Central memory CD8-positive, alpha-beta T cell (primary cell): ENCODE measurements at regions not wholly inside any gene's neighbourhood (a gene's known extent, or its start where the extent isn't known, plus 50 kb on each side); places are given as distances from the start of the nearest gene placed in this dataset.

Source experiments
- ATAC-seq: fragments of 150-1000 bp; cut with Tn5 transposase; replicated peaks from 2 replicates; pipeline ENCODE4 v1.10.0; 2022; ENCODE audit warnings: mild to moderate bottlenecking, moderate FRiP score, moderate number of reproducible peaks; ENCODE audit not compliant: poor library complexity, severe bottlenecking; ENCODE audit errors: extremely low read depth
- DNase-seq, 2 donors: peaks; one replicate each; pipeline ENCODE4 v3.0.0; 2021; ENCODE audit warnings: low spot score in 2 of 2
- H3K27ac Mint-ChIP-seq: one replicate; pipeline ENCODE4 v1.8.0; 2022; ENCODE audit warnings: low read depth, mild to moderate bottlenecking, moderate library complexity, mixed read lengths
- H3K27me3 Mint-ChIP-seq: one replicate; pipeline ENCODE4 v1.8.0; 2022; ENCODE audit warnings: mixed read lengths
- H3K36me3 Mint-ChIP-seq: one replicate; pipeline ENCODE4 v1.8.0; 2022; ENCODE audit warnings: mild to moderate bottlenecking, moderate library complexity, mixed read lengths; ENCODE audit not compliant: insufficient read depth
- H3K4me1 Mint-ChIP-seq: one replicate; pipeline ENCODE4 v1.8.0; 2022; ENCODE audit warnings: mixed read lengths
- H3K4me3 Mint-ChIP-seq: one replicate; pipeline ENCODE4 v1.8.0; 2022; ENCODE audit warnings: mild to moderate bottlenecking, moderate library complexity, mixed read lengths
- H3K9me3 Mint-ChIP-seq: one replicate; pipeline ENCODE4 v1.8.0; 2022; ENCODE audit warnings: mixed read lengths

DNA sequence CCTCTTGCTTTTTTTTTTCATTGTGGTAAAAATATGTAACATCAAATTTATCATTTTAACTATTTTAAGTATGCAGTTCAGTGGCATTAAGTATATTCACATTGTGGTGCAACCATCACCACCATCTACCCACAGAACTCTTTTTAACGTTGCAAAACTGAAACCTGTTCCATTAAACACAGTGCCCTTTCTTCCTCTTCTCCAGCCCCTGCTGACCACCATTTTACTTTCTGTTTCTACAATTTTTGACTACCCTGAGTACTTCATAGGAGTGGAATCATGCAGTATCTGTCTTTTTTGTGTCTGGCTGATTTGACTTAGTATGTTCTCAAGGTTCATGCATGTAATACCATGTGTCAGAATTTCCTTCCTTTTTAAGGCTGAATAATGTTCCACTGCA lies 153.1 kb downstream of the FGF9 start:
- no peak overlapping the region for H3K27ac Mint-ChIP-seq
- H3K9me3 Mint-ChIP-seq, result no peaks in the 10 kb centered on the region
- DNase-seq, result no peak
- peaks cover 18% of the 10 kb centered on the region for H3K27me3 Mint-ChIP-seq
- no peak overlapping the region for H3K4me3 Mint-ChIP-seq
- no peaks in the 10 kb centered on the region for H3K4me1 Mint-ChIP-seq
- no peak for ATAC-seq
- H3K36me3 Mint-ChIP-seq, result no peaks in the 10 kb centered on the region

DNA sequence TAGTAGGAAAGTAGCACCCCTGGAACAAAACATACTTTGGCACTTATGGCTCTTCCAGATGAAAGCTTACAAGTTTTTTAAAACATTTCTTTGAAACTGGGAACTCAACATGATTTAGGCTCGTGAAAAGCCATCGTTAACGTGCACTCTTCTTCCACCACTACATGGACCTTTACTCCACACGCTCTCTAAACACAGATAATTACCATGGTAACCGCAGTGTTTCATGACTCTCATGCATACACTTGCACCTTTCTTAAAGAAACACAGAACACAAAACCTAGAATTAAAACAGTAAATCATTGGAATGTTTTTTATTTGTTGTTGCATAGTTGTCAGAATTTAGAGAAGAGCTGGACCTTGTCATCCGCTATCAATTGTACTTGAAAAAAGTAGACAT lies 154.3 kb downstream of the FGF9 start:
- Mint-ChIP-seq H3K4me1 (no peaks in the 10 kb centered on the region), H3K4me3 (no peak overlapping the region), H3K27ac (no peak overlapping the region), H3K36me3 (no peaks in the 10 kb centered on the region), H3K9me3 (no peaks in the 10 kb centered on the region), H3K27me3 (peaks cover 30% of the 10 kb centered on the region)
- ATAC-seq (no peak), DNase-seq (no peak)

DNA sequence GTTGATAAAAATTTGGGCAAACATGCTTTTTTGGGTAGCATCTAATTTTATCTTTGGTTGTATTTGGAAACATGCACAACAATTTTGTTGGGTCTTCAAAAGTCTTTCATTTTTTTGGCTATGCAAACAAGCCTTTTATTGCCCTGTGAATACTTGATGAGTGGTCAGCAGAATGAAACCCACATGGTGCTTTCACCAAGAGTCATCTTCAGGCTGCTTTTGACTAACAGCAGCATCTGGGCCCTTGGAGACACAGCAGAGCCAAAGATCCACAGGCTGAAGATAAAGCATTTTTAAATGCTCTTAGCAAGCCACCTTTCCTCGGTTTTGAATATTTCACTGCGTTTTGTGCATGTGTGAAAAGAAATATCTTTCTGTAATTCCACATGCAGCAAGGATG lies 154.9 kb downstream of the FGF9 start:
- Mint-ChIP-seq H3K27me3 (peaks cover 32% of the 10 kb centered on the region), H3K27ac (no peak overlapping the region), H3K4me3 (no peak overlapping the region), H3K36me3 (no peaks in the 10 kb centered on the region), H3K4me1 (no peaks in the 10 kb centered on the region), H3K9me3 (no peaks in the 10 kb centered on the region)
- ATAC-seq (no peak), DNase-seq (no peak)

DNA sequence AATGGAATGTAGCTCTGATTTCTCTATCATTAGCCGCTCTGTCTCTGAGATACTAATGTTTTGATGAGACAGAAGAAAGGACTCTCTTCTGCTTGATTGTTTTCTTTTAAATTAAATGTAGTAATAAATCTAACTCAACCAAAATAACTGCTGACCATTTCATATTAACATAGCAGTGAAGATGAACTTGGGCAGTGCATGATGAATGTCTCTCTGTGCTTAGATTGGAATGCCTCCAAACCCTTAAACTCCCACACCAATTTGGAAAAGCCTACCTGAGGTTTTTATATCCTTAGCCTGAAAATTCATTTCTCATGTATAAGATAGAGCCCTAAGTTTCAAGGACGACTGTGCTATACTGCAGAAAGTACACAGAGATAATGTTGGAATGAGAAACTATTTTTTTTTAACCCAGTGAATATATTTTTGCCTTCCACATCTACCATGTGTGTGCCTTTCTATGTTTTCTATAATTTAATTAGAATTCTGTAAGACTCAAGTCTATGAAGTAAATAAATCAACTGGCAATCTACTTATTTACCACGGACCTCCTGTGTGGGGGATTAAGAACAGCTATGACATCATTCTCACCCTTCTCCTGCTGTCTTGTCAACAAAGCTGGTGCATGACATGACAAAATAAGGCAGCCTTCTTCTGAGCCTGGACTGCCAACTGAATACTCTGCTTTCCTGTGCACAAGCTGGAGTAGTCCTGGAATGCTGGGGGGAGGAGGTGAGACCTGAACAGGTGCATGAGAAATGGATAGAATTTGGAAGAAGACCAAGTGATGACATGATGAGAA lies 155.5 kb downstream of the FGF9 start:
- no peaks in the 10 kb centered on the region for H3K9me3 Mint-ChIP-seq
- DNase-seq (no peak), ATAC-seq (no peak)
- no peaks in the 10 kb centered on the region for H3K36me3 Mint-ChIP-seq
- no peak overlapping the region for H3K27ac Mint-ChIP-seq
- no peak overlapping the region for H3K4me3 Mint-ChIP-seq
- peaks cover 38% of the 10 kb centered on the region for H3K27me3 Mint-ChIP-seq
- H3K4me1 Mint-ChIP-seq, result no peaks in the 10 kb centered on the region

DNA sequence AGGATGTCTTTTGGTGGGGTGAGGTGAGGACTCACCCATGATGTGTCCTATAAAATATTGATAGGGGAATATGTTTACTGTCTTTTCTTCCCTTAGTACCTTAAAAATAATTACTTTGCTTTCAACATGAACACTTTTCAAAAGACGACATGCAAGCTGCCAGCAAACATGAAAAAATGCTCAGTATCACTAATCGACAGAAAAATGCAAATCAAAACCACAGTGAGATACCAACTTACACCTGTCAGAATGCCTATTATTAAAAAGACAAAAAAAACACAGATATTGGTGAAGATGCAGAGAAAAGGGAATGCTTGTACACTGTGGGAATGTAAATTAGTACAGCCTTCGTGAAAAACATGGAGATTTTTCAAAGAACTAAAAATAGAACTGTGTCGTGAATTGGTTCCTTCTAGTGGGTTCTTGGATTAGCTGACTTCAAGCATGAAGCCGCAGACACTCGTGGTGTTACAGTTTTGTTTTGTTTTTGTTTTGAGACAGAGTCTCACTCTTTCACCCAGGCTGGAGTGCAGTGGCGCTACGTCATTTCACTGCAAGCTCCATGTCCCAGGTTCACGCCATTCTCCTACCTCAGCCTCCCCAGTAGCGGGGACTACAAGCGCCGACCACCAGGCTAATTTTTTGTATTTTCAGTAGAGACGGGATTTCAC lies 160.9 kb downstream of the FGF9 start:
- no peak for ATAC-seq
- Mint-ChIP-seq H3K4me1 (no peaks in the 10 kb centered on the region), H3K9me3 (no peaks in the 10 kb centered on the region), H3K36me3 (no peaks in the 10 kb centered on the region), H3K4me3 (no peak overlapping the region), H3K27me3 (peaks cover 38% of the 10 kb centered on the region), H3K27ac (no peak overlapping the region)
- DNase-seq, result no peak

DNA sequence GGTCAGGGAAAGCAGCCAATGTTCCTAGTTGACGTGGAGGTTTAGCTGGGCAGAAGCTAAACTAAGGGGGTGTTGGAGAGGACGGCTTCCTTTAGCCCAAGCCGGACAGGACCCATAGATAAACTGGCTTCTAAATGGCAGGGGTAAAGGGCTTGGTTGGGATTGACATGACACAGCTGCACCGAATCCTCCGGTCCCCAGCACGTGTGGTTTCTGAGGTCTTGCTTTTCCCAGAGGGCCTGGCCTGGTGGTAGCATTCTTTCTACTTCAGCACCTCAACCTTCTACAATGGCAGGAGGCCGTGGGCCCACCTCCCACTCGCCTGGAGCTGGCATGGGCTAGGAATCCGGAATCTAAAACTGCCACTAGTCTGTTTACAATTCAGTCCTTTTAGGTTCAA lies 163.0 kb downstream of the FGF9 start:
- ATAC-seq, result no peak
- peaks cover 20% of the 10 kb centered on the region for H3K27me3 Mint-ChIP-seq
- no peaks in the 10 kb centered on the region for H3K9me3 Mint-ChIP-seq

DNA sequence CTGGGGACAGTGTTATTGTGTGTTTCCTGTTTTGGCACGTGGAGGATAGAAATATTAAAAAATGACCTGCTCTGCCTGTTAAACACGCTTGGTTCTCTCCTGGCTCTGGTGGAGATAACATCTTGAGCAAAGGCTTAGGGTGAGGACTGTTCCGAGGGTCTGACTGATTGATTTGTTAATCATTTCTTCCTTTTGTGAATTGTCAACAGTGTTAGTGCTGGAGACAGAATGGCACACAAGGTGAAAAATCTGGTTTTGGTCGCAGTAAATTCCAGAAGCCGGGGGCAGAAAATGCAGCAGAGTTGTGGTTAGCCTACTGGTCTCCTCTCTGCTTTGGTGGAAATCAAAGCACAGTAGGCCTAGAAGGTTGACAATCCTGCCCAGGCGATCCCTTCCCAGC lies 163.6 kb downstream of the FGF9 start:
- ATAC-seq, result no peak
- peaks cover 14% of the 10 kb centered on the region for H3K27me3 Mint-ChIP-seq
- H3K4me1 Mint-ChIP-seq, result no peaks in the 10 kb centered on the region
- no peaks in the 10 kb centered on the region for H3K9me3 Mint-ChIP-seq
- H3K4me3 Mint-ChIP-seq, result no peak overlapping the region
- H3K27ac Mint-ChIP-seq, result no peak overlapping the region
- H3K36me3 Mint-ChIP-seq, result no peaks in the 10 kb centered on the region
- DNase-seq, result no peak

More for the DNA sequence above, 163.0 kb downstream of the FGF9 start:
- DNase-seq, result no peak
- H3K27ac Mint-ChIP-seq, result no peak overlapping the region
- H3K4me3 Mint-ChIP-seq, result no peak overlapping the region
- H3K4me1 Mint-ChIP-seq, result no peaks in the 10 kb centered on the region
- H3K36me3 Mint-ChIP-seq, result no peaks in the 10 kb centered on the region

DNA sequence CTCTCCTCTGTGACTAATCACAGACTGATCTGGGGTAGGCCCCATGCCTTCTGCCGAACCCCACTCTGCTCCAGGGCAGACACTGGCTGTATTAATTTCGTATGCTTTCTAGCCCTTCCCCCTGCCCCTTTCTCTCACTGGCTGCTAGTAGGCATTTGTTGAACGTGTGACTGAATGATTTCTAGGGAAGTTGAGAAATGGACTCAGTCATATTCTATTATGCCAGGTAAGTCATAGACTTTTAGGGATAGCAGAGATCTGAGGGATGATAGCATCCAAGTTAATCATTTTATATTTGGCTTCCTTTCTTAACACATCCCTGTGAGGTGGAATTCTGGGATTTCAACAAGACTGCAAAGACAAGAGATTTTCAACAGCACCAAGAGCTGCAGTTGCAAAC lies 166.4 kb downstream of the FGF9 start:
- DNase-seq (no peak), ATAC-seq (no peak)
- H3K27ac Mint-ChIP-seq, result peak overlapping the region; percentile 1
- H3K4me3 Mint-ChIP-seq, result no peak overlapping the region
- H3K4me1 Mint-ChIP-seq, result no peaks in the 10 kb centered on the region
- no peaks in the 10 kb centered on the region for H3K27me3 Mint-ChIP-seq
- no peaks in the 10 kb centered on the region for H3K36me3 Mint-ChIP-seq
- no peaks in the 10 kb centered on the region for H3K9me3 Mint-ChIP-seq

DNA sequence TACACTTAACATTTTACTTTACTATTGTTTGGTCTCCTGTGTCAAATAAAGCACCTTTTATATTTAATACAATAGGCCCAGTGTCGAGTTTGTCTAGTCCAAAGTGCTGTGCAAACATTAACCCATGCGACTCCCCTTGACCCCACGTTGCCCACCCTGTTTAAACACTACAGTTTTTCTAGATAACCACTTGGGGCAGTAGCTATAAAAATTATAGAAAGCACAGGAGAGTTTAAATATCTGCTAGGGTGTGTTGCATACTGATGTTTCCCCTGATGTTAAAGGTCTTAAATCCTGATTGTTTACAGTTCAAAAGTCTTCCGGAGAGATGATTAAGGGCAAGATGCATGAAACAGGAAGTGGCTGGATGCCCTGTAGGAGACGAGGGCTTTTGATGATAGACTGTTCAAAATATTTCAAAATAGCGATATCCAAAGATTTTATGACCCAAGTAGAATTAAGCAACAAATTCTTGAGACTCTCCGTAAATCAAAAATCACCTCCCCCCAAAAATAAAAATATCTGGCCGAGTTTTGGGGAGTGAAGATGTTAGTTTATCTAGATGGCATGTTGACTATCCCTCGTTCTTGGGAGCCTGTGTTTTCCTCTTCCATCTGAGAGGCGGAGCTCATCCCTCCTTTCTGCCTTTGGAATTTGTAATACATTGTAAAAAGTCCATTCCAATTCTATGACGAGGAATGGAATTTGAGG lies 167.1 kb downstream of the FGF9 start:
- H3K36me3 Mint-ChIP-seq, result no peaks in the 10 kb centered on the region
- no peak overlapping the region for H3K27ac Mint-ChIP-seq
- H3K9me3 Mint-ChIP-seq, result no peaks in the 10 kb centered on the region
- H3K27me3 Mint-ChIP-seq, result no peaks in the 10 kb centered on the region
- DNase-seq, result no peak
- H3K4me3 Mint-ChIP-seq, result no peak overlapping the region
- ATAC-seq, result no peak
- H3K4me1 Mint-ChIP-seq, result no peaks in the 10 kb centered on the region

DNA sequence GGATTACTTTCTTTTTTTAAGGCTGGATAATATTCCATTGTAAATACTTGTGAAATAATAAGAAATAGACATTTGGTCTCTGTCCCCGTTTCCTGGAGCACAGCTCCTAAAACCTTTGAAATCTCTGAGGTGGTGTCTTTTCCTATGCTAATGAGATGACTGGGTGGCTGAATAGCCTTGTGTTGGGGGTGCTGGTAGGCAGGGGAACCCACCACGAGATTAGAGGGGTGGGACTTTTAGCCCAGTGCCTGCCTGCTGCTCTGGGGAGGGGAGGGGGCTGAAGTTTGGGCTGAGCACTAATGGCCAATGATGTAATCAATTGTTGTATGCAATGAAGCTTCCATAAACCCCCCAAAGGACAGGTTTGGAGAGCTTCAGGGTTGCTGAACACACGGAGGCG lies 175.7 kb downstream of the FGF9 start:
- DNase-seq (no peak), ATAC-seq (no peak)
- Mint-ChIP-seq H3K4me1 (peaks cover 5% of the 10 kb centered on the region), H3K27ac (no peak overlapping the region), H3K27me3 (peaks cover 20% of the 10 kb centered on the region), H3K9me3 (no peaks in the 10 kb centered on the region), H3K36me3 (no peaks in the 10 kb centered on the region), H3K4me3 (no peak overlapping the region)

DNA sequence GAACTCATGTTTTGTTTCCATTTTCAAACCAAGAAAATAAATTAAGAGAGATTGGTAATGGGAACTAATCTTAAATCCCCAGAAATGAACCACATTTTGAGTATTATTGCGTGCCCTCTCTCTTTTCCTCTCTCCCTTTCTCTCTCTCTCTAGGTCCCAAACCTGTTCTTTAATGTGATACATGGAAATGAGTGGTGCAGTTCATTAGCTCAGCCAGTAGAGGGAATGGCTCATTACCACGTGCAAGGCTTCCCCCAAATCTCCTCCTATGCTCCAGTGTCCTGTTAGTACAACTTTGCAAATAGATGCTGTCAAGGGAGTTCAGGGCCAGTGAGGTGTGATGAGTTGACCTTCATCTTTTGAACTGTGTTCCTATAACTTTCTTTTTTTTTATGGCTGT lies 178.4 kb downstream of the FGF9 start:
- Mint-ChIP-seq H3K4me3 (no peak overlapping the region), H3K36me3 (no peaks in the 10 kb centered on the region), H3K27ac (no peak overlapping the region), H3K27me3 (peaks cover 20% of the 10 kb centered on the region), H3K4me1 (peaks cover 5% of the 10 kb centered on the region), H3K9me3 (no peaks in the 10 kb centered on the region)
- ATAC-seq (peak; percentile 58), DNase-seq (no peak)

DNA sequence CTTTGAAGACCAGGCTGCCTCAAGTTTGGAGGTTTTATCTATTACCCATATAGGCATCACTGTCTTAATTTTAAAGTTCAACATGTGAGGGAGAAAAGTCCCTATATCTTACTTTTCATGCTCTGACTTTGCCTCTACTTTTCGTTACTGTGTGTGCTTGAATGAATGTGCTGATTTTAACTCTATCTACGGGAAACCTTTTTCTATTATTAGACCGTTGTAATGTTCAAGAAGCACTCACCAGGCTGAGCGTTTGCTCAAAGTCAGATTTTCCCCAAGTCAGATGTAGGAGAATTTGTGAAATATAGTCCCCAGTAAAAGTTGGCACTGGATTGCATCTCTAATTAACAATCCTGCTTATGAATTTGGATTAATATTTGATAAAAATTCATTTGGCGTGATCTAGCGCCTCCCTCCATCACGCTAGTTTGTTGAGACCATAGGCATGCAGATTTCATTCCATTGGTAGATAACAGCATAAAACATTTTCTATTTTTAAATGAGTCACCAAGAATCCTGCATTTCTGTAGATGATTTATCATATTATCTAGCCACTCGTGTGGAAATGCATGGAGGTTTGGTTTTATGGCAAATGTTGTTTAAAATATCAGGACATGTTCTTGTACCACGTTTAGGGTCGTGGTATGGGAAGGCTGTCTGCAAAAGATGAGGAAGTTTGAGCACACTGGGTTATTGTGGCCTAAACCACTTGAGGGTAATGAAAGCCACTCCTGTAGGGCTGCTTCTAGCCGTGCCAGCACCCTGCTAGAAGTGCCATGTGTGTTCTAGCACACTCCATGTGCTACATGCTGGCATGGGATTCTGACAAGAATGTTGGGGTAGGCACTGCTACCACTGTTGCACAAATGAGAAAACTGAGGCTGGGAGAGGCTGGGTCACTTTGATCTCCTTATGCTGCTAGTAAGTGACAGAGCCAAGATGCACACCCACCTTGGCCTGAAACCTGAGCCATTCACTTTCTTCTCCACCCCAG lies 179.4 kb downstream of the FGF9 start:
- Mint-ChIP-seq H3K4me3 (no peak overlapping the region), H3K36me3 (no peaks in the 10 kb centered on the region), H3K4me1 (peaks cover 5% of the 10 kb centered on the region), H3K9me3 (no peaks in the 10 kb centered on the region), H3K27me3 (peaks cover 20% of the 10 kb centered on the region), H3K27ac (no peak overlapping the region)
- ATAC-seq (no peak), DNase-seq (no peak)
